ENCODE measurements at regions not wholly inside any gene's neighbourhood (a gene's known extent, or its start where the extent isn't known, plus 50 kb on each side); places are given as distances from the start of the nearest gene placed in this dataset.

- no peak for TF ChIP-seq OVOL2 (CRISPR knock-in tag; IDR thresholded peaks at IDR 0.05; ENCODE audit: borderline replicate concordance)
- TF ChIP-seq HMGA2 (CRISPR knock-in tag; IDR thresholded peaks at IDR 0.05), result no peak
- TF ChIP-seq ESRRA (CRISPR knock-in tag; IDR thresholded peaks at IDR 0.05; ENCODE audit: borderline replicate concordance), result no peak
- no peak for TF ChIP-seq SP1 (CRISPR knock-in tag; conservative IDR thresholded peaks at IDR 0.05)
- no peak for TF ChIP-seq MXD4 (CRISPR knock-in tag; IDR thresholded peaks at IDR 0.05; ENCODE audit: borderline replicate concordance)
- TF ChIP-seq ZNF232 (CRISPR knock-in tag; IDR thresholded peaks at IDR 0.05), result no peak
- no peak for TF ChIP-seq ATF6 (CRISPR knock-in tag; IDR thresholded peaks at IDR 0.05)
- no peak for TF ChIP-seq ZSCAN18 (CRISPR knock-in tag; IDR thresholded peaks at IDR 0.05)
- no peak for TF ChIP-seq ZNF425 (CRISPR knock-in tag; conservative IDR thresholded peaks at IDR 0.05)
- no peak for TF ChIP-seq ZBTB21 (CRISPR knock-in tag; IDR thresholded peaks at IDR 0.05; ENCODE audit: borderline replicate concordance)
- TF ChIP-seq CREB1 (CRISPR knock-in tag; IDR thresholded peaks at IDR 0.05), result no peak
- TF ChIP-seq FOXJ3 (CRISPR knock-in tag; IDR thresholded peaks at IDR 0.05; ENCODE audit: borderline replicate concordance), result no peak
- TF ChIP-seq RORB (CRISPR knock-in tag; IDR thresholded peaks at IDR 0.05), result no peak
Observed at GRCh38 chr13:40176242-40176641, 490.2 kb downstream of the FOXO1 start (continued).

- POLR2A ChIA-PET, result interaction anchor here (0.5 kb wide), 1 partner anchor 498 kb away, joined by 3 read pairs; no protein-coding TSS in a partner anchor
- no peak overlapping the region for H3K4me3 Mint-ChIP-seq
- ATAC-seq, result no peak
- peaks cover 69% of the 10 kb centered on the region for H3K27me3 Mint-ChIP-seq (ENCODE audit: low read depth)
- no peak overlapping the region for H3K27ac Mint-ChIP-seq
- H3K4me1 Mint-ChIP-seq, result peaks cover 12% of the 10 kb centered on the region
- DNase-seq (ENCODE audit: low spot score), result no peak
- no peaks in the 10 kb centered on the region for H3K9me3 Mint-ChIP-seq
- TF ChIP-seq ZNF138 (CRISPR knock-in tag; conservative IDR thresholded peaks at IDR 0.05) (no peak), ELF4 (CRISPR knock-in tag; IDR thresholded peaks at IDR 0.05; ENCODE audit: low read depth) (no peak), ZNF423 (CRISPR knock-in tag; IDR thresholded peaks at IDR 0.05) (no peak), ZNF512 (CRISPR knock-in tag; IDR thresholded peaks at IDR 0.05; ENCODE audit: borderline replicate concordance) (no peak), E2F5 (CRISPR knock-in tag; IDR thresholded peaks at IDR 0.05) (no peak)
- CTCF ChIA-PET, result no interaction called here
- no peaks in the 10 kb centered on the region for H3K36me3 Mint-ChIP-seq
Observed at GRCh38 chr13:40178130-40178529, 488.3 kb downstream of the FOXO1 start.
